ENCODE measurements at regions not wholly inside any gene's neighbourhood (a gene's known extent, or its start where the extent isn't known, plus 50 kb on each side); places are given as distances from the start of the nearest gene placed in this dataset.
"Not testable (repeated sequence)": the region's sequence is repeated elsewhere in the genome, so short reads cannot be mapped to it uniquely, and the experiment has no call there.

DNA sequence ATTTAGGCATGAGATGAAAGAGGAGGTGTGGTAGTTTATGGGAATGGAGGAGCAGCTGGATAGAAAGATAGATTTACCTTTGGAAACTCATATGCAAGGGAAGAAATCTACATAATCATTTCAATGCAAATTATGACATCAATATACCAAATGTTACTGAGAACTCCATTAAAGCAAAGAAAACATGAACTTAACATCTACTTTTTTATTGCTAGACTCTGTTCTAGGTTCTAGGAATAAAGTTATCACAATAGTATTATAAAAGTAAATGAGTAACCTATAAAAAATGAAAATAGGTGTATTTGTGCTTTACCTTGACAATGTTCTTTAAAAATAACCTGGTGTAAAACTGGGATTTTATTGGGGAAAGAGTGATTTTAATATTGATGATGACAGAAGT is 221.6 kb upstream of the SLIT2 start:
- Mint-ChIP-seq H3K4me3 (no peak overlapping the region), H3K36me3 (ENCODE audit: insufficient read depth in 2 of 2) (peaks cover 0 to 2% of the 10 kb centered on the region in 2 donors), H3K4me1 (ENCODE audit: low read depth) (no peaks in the 10 kb centered on the region), H3K27me3 (ENCODE audit: low read depth) (no peaks in the 10 kb centered on the region), H3K27ac (no peak overlapping the region), H3K9me3 (peaks cover 5 to 6% of the 10 kb centered on the region in 2 donors)
- DNase-seq (no peak), ATAC-seq (replicated peaks in 1 of 2) (no peak)

DNA sequence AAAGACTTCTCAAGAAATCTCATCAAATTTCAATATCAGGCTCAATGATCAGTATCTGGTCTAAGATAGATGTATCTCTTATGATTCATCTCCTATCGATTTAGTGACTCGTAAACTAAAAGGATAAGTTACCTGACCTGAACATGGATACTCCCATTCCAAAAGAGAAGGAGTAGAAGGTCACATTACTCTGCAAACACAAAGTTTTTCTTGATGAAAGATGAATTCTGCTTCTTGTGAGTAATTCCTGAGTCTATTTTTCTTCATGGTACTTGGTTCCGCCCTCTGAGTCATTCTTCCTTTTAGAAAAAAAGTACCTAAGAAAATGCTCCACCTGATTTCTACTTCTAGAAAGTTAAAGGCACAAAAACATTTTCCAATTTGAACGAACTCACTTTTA is 223.1 kb upstream of the SLIT2 start:
- H3K36me3 Mint-ChIP-seq (ENCODE audit: insufficient read depth in 2 of 2), result peaks cover 0 to 2% of the 10 kb centered on the region in 2 donors
- no peak for ATAC-seq (replicated peaks in 1 of 2)
- H3K4me1 Mint-ChIP-seq (ENCODE audit: low read depth), result no peaks in the 10 kb centered on the region
- no peak for DNase-seq
- H3K4me3 Mint-ChIP-seq, result no peak overlapping the region
- H3K27me3 Mint-ChIP-seq (ENCODE audit: low read depth), result no peaks in the 10 kb centered on the region
- peaks cover 5 to 6% of the 10 kb centered on the region in 2 donors for H3K9me3 Mint-ChIP-seq
- no peak overlapping the region for H3K27ac Mint-ChIP-seq

DNA sequence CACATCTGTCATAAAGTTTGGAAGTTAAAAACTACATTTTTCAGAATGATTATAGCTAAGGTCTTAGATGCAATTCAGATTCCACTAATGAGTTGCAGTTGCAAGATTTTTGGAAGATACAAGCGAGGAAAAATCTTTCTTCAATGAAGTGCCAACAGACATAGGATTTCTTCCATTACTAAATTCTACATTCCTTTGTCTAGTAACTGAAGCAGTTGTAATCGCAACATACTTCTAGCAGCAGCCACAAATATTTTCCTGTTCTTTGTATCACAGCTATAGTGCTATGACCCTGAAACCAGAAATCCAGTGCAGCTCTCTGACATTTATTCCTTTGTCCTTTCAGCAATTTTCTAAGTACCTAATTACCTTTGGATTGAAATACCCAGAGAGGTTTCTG is 225.2 kb upstream of the SLIT2 start:
- peaks cover 0 to 2% of the 10 kb centered on the region in 2 donors for H3K9me3 Mint-ChIP-seq
- DNase-seq (no peak), ATAC-seq (replicated peaks in 1 of 2) (no peak)
- no peak overlapping the region for H3K4me3 Mint-ChIP-seq
- no peaks in the 10 kb centered on the region for H3K4me1 Mint-ChIP-seq (ENCODE audit: low read depth)
- H3K27ac Mint-ChIP-seq, result no peak overlapping the region
- no peaks in the 10 kb centered on the region for H3K36me3 Mint-ChIP-seq (ENCODE audit: insufficient read depth in 2 of 2)
- no peaks in the 10 kb centered on the region for H3K27me3 Mint-ChIP-seq (ENCODE audit: low read depth)

DNA sequence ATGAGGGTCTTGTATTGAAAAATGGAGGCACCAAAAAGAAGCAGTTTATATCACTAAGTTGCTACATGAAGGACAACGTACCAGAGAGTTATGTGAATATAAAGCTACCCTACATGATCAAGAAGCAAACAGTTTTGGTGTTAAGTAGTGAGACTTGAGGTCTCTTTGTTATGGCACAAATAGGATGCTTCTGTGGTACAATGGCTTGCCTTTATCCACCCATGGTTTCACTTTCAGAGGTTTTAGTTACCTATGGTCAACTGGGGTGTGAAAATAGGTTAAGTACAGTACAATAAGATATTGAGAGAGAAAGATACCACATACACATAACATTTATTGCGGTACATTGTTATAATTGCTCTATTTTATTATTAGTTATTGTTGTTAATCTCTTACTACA is 229.2 kb upstream of the SLIT2 start:
- Mint-ChIP-seq H3K9me3 (peaks cover 1 to 2% of the 10 kb centered on the region in 2 donors), H3K36me3 (ENCODE audit: insufficient read depth in 2 of 2) (no peaks in the 10 kb centered on the region), H3K27ac (no peak overlapping the region), H3K27me3 (ENCODE audit: low read depth) (no peaks in the 10 kb centered on the region), H3K4me3 (no peak overlapping the region), H3K4me1 (ENCODE audit: low read depth) (no peaks in the 10 kb centered on the region)
- DNase-seq, result no peak
- no peak for ATAC-seq (replicated peaks in 1 of 2)

DNA sequence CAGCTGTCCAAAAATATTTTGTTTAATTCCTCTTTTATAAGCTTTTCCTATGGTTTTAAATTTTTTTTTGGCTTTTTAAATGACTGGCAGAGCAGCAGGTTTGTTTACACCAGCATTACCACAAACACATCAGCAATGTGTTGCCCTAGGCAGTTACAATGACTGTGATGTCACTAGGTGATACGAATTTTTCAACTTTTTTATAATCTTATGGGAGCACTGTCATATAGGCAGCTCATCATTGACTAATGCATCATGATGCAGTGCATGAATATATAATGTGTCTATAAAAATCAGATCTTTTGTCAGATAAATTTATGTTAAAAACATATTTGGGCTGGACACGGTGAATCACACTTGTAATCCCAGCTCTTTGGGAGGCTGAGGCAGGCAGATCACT is 231.6 kb upstream of the SLIT2 start:
- Mint-ChIP-seq H3K36me3 (ENCODE audit: insufficient read depth in 2 of 2) (no peaks in the 10 kb centered on the region), H3K4me1 (ENCODE audit: low read depth) (no peaks in the 10 kb centered on the region), H3K27ac (no peak overlapping the region), H3K27me3 (ENCODE audit: low read depth) (no peaks in the 10 kb centered on the region), H3K9me3 (peaks cover 3% of the 10 kb centered on the region in 2 donors), H3K4me3 (no peak overlapping the region)
- ATAC-seq (replicated peaks in 1 of 2) (no peak), DNase-seq (no peak)

DNA sequence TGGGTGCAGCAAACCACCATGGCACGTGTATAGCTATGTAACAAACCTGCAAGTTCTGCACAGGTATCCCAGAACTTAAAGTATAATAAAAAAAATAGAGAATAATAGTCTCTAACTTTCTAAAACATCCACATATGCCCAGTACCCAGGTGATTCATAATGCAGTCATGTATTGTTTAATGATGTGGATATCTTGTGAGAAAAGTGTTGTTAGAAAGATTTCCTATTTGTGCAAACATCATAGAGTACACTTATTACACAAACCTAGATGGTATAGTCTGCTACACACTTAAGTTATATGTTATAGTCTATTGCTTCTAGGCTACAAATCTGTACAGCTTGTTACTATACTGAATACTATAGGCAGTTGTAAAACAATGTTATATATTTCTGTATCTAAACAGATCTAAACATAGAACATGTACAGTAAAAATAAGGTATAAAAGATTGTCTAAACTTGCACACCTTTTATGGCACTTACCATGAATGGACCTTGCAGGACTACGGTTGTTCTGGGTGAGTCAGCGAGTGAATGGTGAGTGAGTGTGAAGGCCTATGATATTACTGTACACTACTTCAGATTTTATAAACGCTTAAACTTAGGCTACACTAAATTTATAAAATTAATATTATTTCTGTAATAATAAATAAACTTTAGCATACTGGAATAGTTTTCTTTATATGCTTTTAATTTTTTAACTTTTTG is 232.2 kb upstream of the SLIT2 start:
- Mint-ChIP-seq H3K27me3 (ENCODE audit: low read depth) (no peaks in the 10 kb centered on the region), H3K36me3 (ENCODE audit: insufficient read depth in 2 of 2) (no peaks in the 10 kb centered on the region), H3K9me3 (peaks cover 5 to 6% of the 10 kb centered on the region in 2 donors), H3K27ac (no peak overlapping the region), H3K4me3 (no peak overlapping the region), H3K4me1 (ENCODE audit: low read depth) (no peaks in the 10 kb centered on the region)
- DNase-seq (no peak), ATAC-seq (replicated peaks in 1 of 2) (no peak)

DNA sequence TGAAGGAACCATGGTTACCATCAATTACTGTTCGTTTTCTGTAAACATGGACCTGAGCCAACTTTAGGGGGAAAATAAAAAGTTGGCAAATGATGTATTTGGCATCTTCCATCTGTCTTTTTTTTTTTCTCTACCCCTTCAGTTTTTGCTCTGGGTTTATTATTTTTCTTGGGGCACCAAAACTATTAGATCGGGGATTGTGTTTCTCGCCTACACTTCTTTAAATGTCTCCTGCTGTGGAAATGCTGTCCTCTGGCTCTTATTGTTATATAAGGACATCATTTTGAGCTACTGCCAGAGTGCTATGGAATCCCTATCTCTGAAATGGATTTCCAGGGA is 234.0 kb upstream of the SLIT2 start:
- Mint-ChIP-seq H3K27ac (no peak overlapping the region), H3K4me1 (ENCODE audit: low read depth) (no peaks in the 10 kb centered on the region), H3K27me3 (ENCODE audit: low read depth) (no peaks in the 10 kb centered on the region), H3K36me3 (ENCODE audit: insufficient read depth in 2 of 2) (no peaks in the 10 kb centered on the region), H3K4me3 (no peak overlapping the region), H3K9me3 (peaks cover 5 to 6% of the 10 kb centered on the region in 2 donors)
- no peak for DNase-seq
- no peak for ATAC-seq (replicated peaks in 1 of 2)

GRCh38 chr4:20017070-20017776 is 234.5 kb upstream of the SLIT2 start:
- H3K4me1 Mint-ChIP-seq (ENCODE audit: low read depth), result no peaks in the 10 kb centered on the region
- no peaks in the 10 kb centered on the region for H3K27me3 Mint-ChIP-seq (ENCODE audit: low read depth)
- H3K36me3 Mint-ChIP-seq (ENCODE audit: insufficient read depth in 2 of 2), result no peaks in the 10 kb centered on the region
- ATAC-seq (replicated peaks in 1 of 2) (no peak), DNase-seq (no peak)
- H3K4me3 Mint-ChIP-seq, result no peak overlapping the region
- no peak overlapping the region for H3K27ac Mint-ChIP-seq
- peaks cover 5 to 8% of the 10 kb centered on the region in 2 donors for H3K9me3 Mint-ChIP-seq

DNA sequence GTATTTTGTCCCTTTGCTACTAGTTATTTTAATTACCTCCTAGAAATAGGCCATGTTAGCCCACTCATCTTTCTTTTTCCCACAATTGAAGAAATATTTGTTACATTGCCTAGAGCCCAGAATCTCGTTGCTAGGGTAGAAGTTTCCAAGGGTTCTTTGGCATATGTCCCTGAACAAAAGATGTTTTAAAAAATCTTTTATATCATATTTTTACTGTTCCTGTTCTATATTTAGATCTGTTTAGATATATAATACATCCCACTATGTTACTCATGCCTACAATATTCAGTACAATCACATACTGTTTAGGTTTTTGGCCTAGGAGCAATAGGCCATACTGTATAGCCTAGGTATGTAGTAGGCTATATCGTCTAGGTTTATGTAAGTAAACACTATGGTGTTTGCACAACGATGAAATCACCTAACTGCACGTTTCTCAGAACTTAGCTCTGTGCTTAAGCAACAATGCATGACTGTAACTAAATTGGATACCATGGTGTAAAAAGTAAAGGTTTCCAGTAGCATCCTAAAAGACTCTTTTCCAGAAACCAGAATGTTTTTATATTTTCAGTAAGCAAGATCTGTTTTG is 236.0 kb upstream of the SLIT2 start:
- Mint-ChIP-seq H3K4me3 (no peak overlapping the region), H3K4me1 (ENCODE audit: low read depth) (no peaks in the 10 kb centered on the region), H3K27ac (no peak overlapping the region), H3K36me3 (ENCODE audit: insufficient read depth in 2 of 2) (no peaks in the 10 kb centered on the region), H3K9me3 (peaks cover 5 to 8% of the 10 kb centered on the region in 2 donors), H3K27me3 (ENCODE audit: low read depth) (no peaks in the 10 kb centered on the region)
- DNase-seq (no peak), ATAC-seq (replicated peaks in 1 of 2) (no peak)

- not testable (repeated sequence) for H3K36me3 Mint-ChIP-seq (ENCODE audit: insufficient read depth in 2 of 2); H3K4me3 Mint-ChIP-seq; H3K27me3 Mint-ChIP-seq (ENCODE audit: low read depth); H3K27ac Mint-ChIP-seq; DNase-seq; H3K4me1 Mint-ChIP-seq (ENCODE audit: low read depth); ATAC-seq (replicated peaks in 1 of 2)
- peaks cover 8 to 17% of the 10 kb centered on the region in 2 donors for H3K9me3 Mint-ChIP-seq
Observed at GRCh38 chr4:20003836-20004558, 247.7 kb upstream of the SLIT2 start.

GRCh38 chr4:19999775-20000414 is 251.8 kb upstream of the SLIT2 start:
- peaks cover 0 to 2% of the 10 kb centered on the region in 2 donors for H3K36me3 Mint-ChIP-seq (ENCODE audit: insufficient read depth in 2 of 2)
- no peak overlapping the region for H3K4me3 Mint-ChIP-seq
- DNase-seq (no peak), ATAC-seq (replicated peaks in 1 of 2) (no peak)
- no peaks in the 10 kb centered on the region for H3K27me3 Mint-ChIP-seq (ENCODE audit: low read depth)
- H3K4me1 Mint-ChIP-seq (ENCODE audit: low read depth), result no peaks in the 10 kb centered on the region
- no peak overlapping the region for H3K27ac Mint-ChIP-seq
- peaks cover 5 to 8% of the 10 kb centered on the region in 2 donors for H3K9me3 Mint-ChIP-seq

DNA sequence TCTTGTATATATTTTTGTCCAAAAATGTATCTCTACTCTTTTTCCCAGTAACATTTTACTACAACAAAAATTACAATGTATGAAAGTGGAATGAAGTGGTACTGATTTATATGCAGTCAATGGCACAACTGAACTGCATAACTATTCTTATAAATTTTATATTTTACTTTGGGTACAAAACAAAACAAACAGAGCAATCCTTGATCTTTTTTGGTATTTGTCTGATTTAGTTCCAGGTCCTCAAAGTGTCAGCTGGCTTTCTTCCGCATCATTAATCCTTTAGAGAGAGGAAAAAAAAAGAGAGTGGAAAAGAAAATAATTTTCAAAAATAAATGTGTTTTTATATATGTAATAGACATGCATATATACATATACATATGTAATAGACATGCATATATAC is 252.4 kb upstream of the SLIT2 start:
- Mint-ChIP-seq H3K27ac (no peak overlapping the region), H3K4me1 (ENCODE audit: low read depth) (no peaks in the 10 kb centered on the region), H3K36me3 (ENCODE audit: insufficient read depth in 2 of 2) (peaks cover 0 to 2% of the 10 kb centered on the region in 2 donors), H3K4me3 (no peak overlapping the region), H3K27me3 (ENCODE audit: low read depth) (no peaks in the 10 kb centered on the region), H3K9me3 (peaks cover 5 to 6% of the 10 kb centered on the region in 2 donors)
- no peak for DNase-seq
- no peak for ATAC-seq (replicated peaks in 1 of 2)

DNA sequence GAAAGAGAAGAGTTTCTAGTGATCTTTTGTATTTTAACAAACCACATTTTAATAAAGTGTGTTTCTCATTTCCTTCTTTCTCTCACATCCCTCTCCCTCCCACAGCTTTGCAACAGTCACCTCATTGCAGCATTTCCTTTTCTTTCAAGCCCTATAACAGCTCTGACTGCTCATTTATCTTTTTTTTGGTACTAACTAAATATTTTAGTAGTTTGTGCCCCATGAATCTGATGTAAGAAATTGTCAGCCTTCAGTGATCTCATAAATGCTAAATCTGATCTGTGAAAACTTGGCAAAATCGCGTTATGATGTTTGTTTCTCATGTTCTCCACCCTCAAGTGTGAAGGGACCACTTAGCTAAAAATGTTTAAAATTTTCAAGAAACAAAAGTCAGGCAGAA is 258.5 kb upstream of the SLIT2 start:
- H3K4me1 Mint-ChIP-seq (ENCODE audit: low read depth), result no peaks in the 10 kb centered on the region
- no peak overlapping the region for H3K4me3 Mint-ChIP-seq
- peaks cover 5 to 6% of the 10 kb centered on the region in 2 donors for H3K9me3 Mint-ChIP-seq
- H3K36me3 Mint-ChIP-seq (ENCODE audit: insufficient read depth in 2 of 2), result no peaks in the 10 kb centered on the region
- ATAC-seq (replicated peaks in 1 of 2), result no peak
- H3K27ac Mint-ChIP-seq, result no peak overlapping the region
- H3K27me3 Mint-ChIP-seq (ENCODE audit: low read depth), result no peaks in the 10 kb centered on the region
- no peak for DNase-seq

Data from activated T-cell treated with anti-CD3 and anti-CD28 coated beads, Interleukin-2, amount 50 U/mL, for 72 hours (primary cell).